B cell (primary cell): ENCODE measurements at regions not wholly inside any gene's neighbourhood (a gene's known extent, or its start where the extent isn't known, plus 50 kb on each side); places are given as distances from the start of the nearest gene placed in this dataset.

Source experiments
- ATAC-seq: fragments of 200-7000 bp; cut with Tn5 transposase; one replicate; pipeline ENCODE4 v1.10.0; 2021; ENCODE audit warnings: low read depth, mild to moderate bottlenecking, moderate number of reproducible peaks, moderate library complexity
- CTCF ChIA-PET: fragments of 350-600 bp; sonication (Branson Sonifier 250); formaldehyde crosslinking; loops from one replicate; lab custom pipeline; 2021; ENCODE audit warnings: antibody characterized with exemption, inconsistent platforms; lab: Charles Lee
- POLR2A ChIA-PET: fragments of 350-600 bp; sonication (Branson Sonifier 250); formaldehyde crosslinking; loops from one replicate; lab custom pipeline; 2021; ENCODE audit warnings: antibody characterized with exemption; lab: Charles Lee
- DNase-seq: peaks from one replicate; pipeline ENCODE4 v3.0.0; 2013
- H2AFZ ChIP-seq: 2 replicates; pipeline ENCODE4 v1.6.1; 2012; ENCODE audit warnings: mild to moderate bottlenecking, low read depth, low read length; ENCODE audit not compliant: insufficient read depth, poor library complexity, severe bottlenecking
- H3K27ac ChIP-seq, 2 donors: 1 replicate in 1 of 2; 2 replicates in 1 of 2; pipeline ENCODE4 v1.5.1; 2012 to 2013; ENCODE audit warnings: low read length in 2 of 2, mild to moderate bottlenecking in 2 of 2, moderate library complexity in 1 of 2
- H3K27me3 ChIP-seq, 4 experiments: fragments of 200-600 bp in 1 of 4; sonication (generic) in 1 of 4; replicated peaks in 1 of 4; 1 replicate in 2 of 4; 2 replicates in 2 of 4; pipeline versions ENCODE4 v1.6.1 to v1.7.0; 2013 to 2016; ENCODE audit warnings: low read length in 3 of 4, mild to moderate bottlenecking in 2 of 4, mixed read lengths in 1 of 4, moderate library complexity in 1 of 4; ENCODE audit not compliant: insufficient read depth in 4 of 4, control insufficient read depth in 3 of 4; ENCODE audit errors: control extremely low read depth in 1 of 4
- H3K36me3 ChIP-seq, 2 experiments: replicated peaks in 1 of 2; 1 replicate in 1 of 2; 2 replicates in 1 of 2; pipeline versions ENCODE4 v1.6.1 to v1.7.1; 2013; ENCODE audit warnings: low read length in 1 of 2; ENCODE audit not compliant: insufficient read depth in 2 of 2, control insufficient read depth in 1 of 2; ENCODE audit errors: control extremely low read depth in 1 of 2, extremely low read depth in 1 of 2
- H3K4me1 ChIP-seq, 2 donors: fragments of 200-600 bp in 1 of 2; sonication (generic) in 1 of 2; 1 replicate in 1 of 2; 2 replicates in 1 of 2; pipeline versions ENCODE4 v1.5.1 to v1.6.1; 2013 to 2017; ENCODE audit warnings: low read length in 2 of 2; ENCODE audit not compliant: control insufficient read depth in 2 of 2, insufficient read depth in 2 of 2
- H3K4me2 ChIP-seq: replicated peaks from 2 replicates; pipeline ENCODE3; 2012; ENCODE audit warnings: mild to moderate bottlenecking, low read depth, low read length; ENCODE audit not compliant: poor library complexity, severe bottlenecking
- H3K4me3 ChIP-seq, 5 experiments: fragments of 200-600 bp in 1 of 5; sonication (generic) in 1 of 5; 1 replicate in 3 of 5; 2 replicates in 2 of 5; pipeline versions ENCODE4 v1.5.1 to v1.7.0; 2011 to 2016; ENCODE audit warnings: low read length in 4 of 5, mild to moderate bottlenecking in 4 of 5, low read depth in 2 of 5, control low read depth in 1 of 5, moderate library complexity in 1 of 5; ENCODE audit not compliant: insufficient read depth in 1 of 5; ENCODE audit errors: control extremely low read depth in 1 of 5, extremely low read depth in 1 of 5
- H3K79me2 ChIP-seq: fragments of 200-600 bp; sonication (generic); one replicate; pipeline ENCODE4 v1.6.0; 2016; ENCODE audit warnings: low read length; ENCODE audit not compliant: control insufficient read depth, insufficient read depth
- H3K9ac ChIP-seq: fragments of 200-600 bp; sonication (generic); 2 replicates; pipeline ENCODE4 v1.6.1; 2017; ENCODE audit warnings: mild to moderate bottlenecking, low read length, moderate library complexity
- H3K9me3 ChIP-seq, 3 donors: one replicate each; pipeline versions ENCODE4 v1.6.1 to v1.7.1; 2013; ENCODE audit warnings: low read length in 2 of 3; ENCODE audit not compliant: control insufficient read depth in 2 of 3, insufficient read depth in 1 of 3; ENCODE audit errors: control extremely low read depth in 1 of 3
- H4K20me1 ChIP-seq: 2 replicates; pipeline ENCODE4 v1.6.0; 2012; ENCODE audit warnings: mild to moderate bottlenecking, low read length; ENCODE audit not compliant: insufficient read depth, control insufficient read depth, poor library complexity, severe bottlenecking
- H3K27ac Mint-ChIP-seq: one replicate; pipeline ENCODE4 v1.8.0; 2021; ENCODE audit warnings: mixed read lengths
- H3K27me3 Mint-ChIP-seq: one replicate; pipeline ENCODE4 v1.8.0; 2021; ENCODE audit warnings: mixed read lengths
- H3K4me1 Mint-ChIP-seq: one replicate; pipeline ENCODE4 v1.8.0; 2021; ENCODE audit warnings: mixed read lengths
- H3K4me3 Mint-ChIP-seq: one replicate; pipeline ENCODE4 v1.8.0; 2021; ENCODE audit warnings: mixed read lengths
- H3K9me3 Mint-ChIP-seq: one replicate; pipeline ENCODE4 v1.8.0; 2022; ENCODE audit warnings: mixed read lengths; ENCODE audit not compliant: insufficient read depth
- CTCF ChIP-seq: fragments of 200-600 bp; IDR thresholded peaks from one replicate; pipeline ENCODE4 v1.8.0; 2022; ENCODE audit warnings: antibody characterized with exemption, mild to moderate bottlenecking
- EZH2 ChIP-seq: IDR thresholded peaks from 2 replicates; pipeline ENCODE4 v1.6.1; 2012; ENCODE audit warnings: borderline replicate concordance, low read depth, mild to moderate bottlenecking, moderate library complexity, low read length; ENCODE audit not compliant: insufficient read depth, poor library complexity, severe bottlenecking
- WGBS: methylation state at CpG from one replicate; pipeline ENCODE4 v1.1.5; 2013; ENCODE audit warnings: missing lambda C conversion rate; ENCODE audit not compliant: insufficient coverage; 5-methylcytosine and 5-hydroxymethylcytosine counted together
- intact Hi-C: fragments of 100-400 bp; cut with micrococcal nuclease; formaldehyde crosslinking; loops from one replicate; pipeline ENCODE4 v1.10.0; 2022

GRCh38 chr2:129732630-129733026, 246.8 kb upstream of the RAB6C start:
- Mint-ChIP-seq H3K9me3 (no peaks in the 10 kb centered on the region), H3K27me3 (no peaks in the 10 kb centered on the region), H3K4me1 (no peaks in the 10 kb centered on the region), H3K27ac (no peak overlapping the region), H3K4me3 (no peak overlapping the region)
- H3K79me2 ChIP-seq, result no peaks in the 10 kb centered on the region
- no peaks in the 10 kb centered on the region for H3K27me3 ChIP-seq
- POLR2A ChIA-PET, result no interaction called here
- intact Hi-C loops, result no loop called here
- WGBS, result 80% methylated on average over 7 of the region's 7 CpGs
- no peak overlapping the region for H3K9ac ChIP-seq
- H3K9me3 ChIP-seq, result peaks cover 0 to 2% (median 0%) of the 10 kb centered on the region in 3 donors
- H3K4me1 ChIP-seq, result no peaks in the 10 kb centered on the region
- CTCF ChIA-PET, result no interaction called here
- H3K27ac ChIP-seq, result no peak overlapping the region
- H4K20me1 ChIP-seq, result no peaks in the 10 kb centered on the region
- no peak overlapping the region for H3K4me3 ChIP-seq
- H2AFZ ChIP-seq, result no peak overlapping the region
- TF ChIP-seq CTCF, result no peak
- no peak for TF ChIP-seq EZH2
- H3K4me2 ChIP-seq, result no peak overlapping the region
- no peak for DNase-seq
- no peaks in the 10 kb centered on the region for H3K36me3 ChIP-seq
- no peak for ATAC-seq

GRCh38 chr2:129733041-129733440, 246.4 kb upstream of the RAB6C start:
- intact Hi-C loops, result no loop called here
- H3K9ac ChIP-seq, result no peak overlapping the region
- TF ChIP-seq EZH2 (no peak), CTCF (no peak)
- DNase-seq (no peak), ATAC-seq (no peak)
- H3K4me2 ChIP-seq, result no peak overlapping the region
- no peaks in the 10 kb centered on the region for H3K9me3 Mint-ChIP-seq
- H3K4me3 Mint-ChIP-seq, result no peak overlapping the region
- no peaks in the 10 kb centered on the region for H3K4me1 Mint-ChIP-seq
- no peaks in the 10 kb centered on the region for H3K27me3 Mint-ChIP-seq
- no peaks in the 10 kb centered on the region for H3K4me1 ChIP-seq
- H3K27ac Mint-ChIP-seq, result no peak overlapping the region
- H3K9me3 ChIP-seq, result peaks cover 0 to 2% (median 0%) of the 10 kb centered on the region in 3 donors
- CTCF ChIA-PET, result no interaction called here
- POLR2A ChIA-PET, result no interaction called here
- H3K79me2 ChIP-seq, result no peaks in the 10 kb centered on the region
- 81% methylated on average over 3 of the region's 3 CpGs for WGBS
- no peaks in the 10 kb centered on the region for H3K36me3 ChIP-seq
- H2AFZ ChIP-seq, result no peak overlapping the region
- H3K27ac ChIP-seq, result no peak overlapping the region
- no peaks in the 10 kb centered on the region for H3K27me3 ChIP-seq
- H4K20me1 ChIP-seq, result no peaks in the 10 kb centered on the region
- H3K4me3 ChIP-seq, result no peak overlapping the region
